Neutrophil (primary cell): ENCODE measurements at regions not wholly inside any gene's neighbourhood (a gene's known extent, or its start where the extent isn't known, plus 50 kb on each side); places are given as distances from the start of the nearest gene placed in this dataset.

Experiments
- H3K27ac ChIP-seq: fragments of 200-600 bp; sonication (generic); 2 replicates; pipeline ENCODE4 v1.5.1; 2016; ENCODE audit warnings: mild to moderate bottlenecking, moderate library complexity
- H3K27me3 ChIP-seq: fragments of 200-600 bp; sonication (generic); 2 replicates; pipeline ENCODE4 v1.6.0; 2016; ENCODE audit warnings: mild to moderate bottlenecking
- H3K36me3 ChIP-seq: fragments of 200-600 bp; sonication (generic); 2 replicates; pipeline ENCODE4 v1.5.1; 2017
- H3K4me1 ChIP-seq, 2 experiments: fragments of 200-600 bp in 1 of 2; sonication (generic) in 1 of 2; 1 replicate in 1 of 2; 2 replicates in 1 of 2; pipeline versions ENCODE4 v1.5.1 to v1.6.1; 2013 to 2016; ENCODE audit warnings: low read depth in 1 of 2, low read length in 1 of 2, mild to moderate bottlenecking in 1 of 2, moderate library complexity in 1 of 2; ENCODE audit not compliant: control insufficient read depth in 1 of 2, insufficient read depth in 1 of 2
- H3K4me3 ChIP-seq, 2 experiments: fragments of 200-600 bp in 1 of 2; sonication (generic) in 1 of 2; 1 replicate in 1 of 2; 2 replicates in 1 of 2; pipeline ENCODE4 v1.5.1; 2013 to 2016; ENCODE audit warnings: low read depth in 1 of 2, low read length in 1 of 2, mild to moderate bottlenecking in 1 of 2, moderate library complexity in 1 of 2
- H3K9me3 ChIP-seq: fragments of 200-600 bp; sonication (generic); 2 replicates; pipeline ENCODE4 v1.5.1; 2016
- TF ChIP-seq, protein P1 (sequence below): fragments of 200-600 bp; sonication (generic); IDR thresholded peaks from 2 replicates; pipeline ENCODE4 v1.5.1; 2016; ENCODE audit warnings: antibody characterized with exemption

DNA sequence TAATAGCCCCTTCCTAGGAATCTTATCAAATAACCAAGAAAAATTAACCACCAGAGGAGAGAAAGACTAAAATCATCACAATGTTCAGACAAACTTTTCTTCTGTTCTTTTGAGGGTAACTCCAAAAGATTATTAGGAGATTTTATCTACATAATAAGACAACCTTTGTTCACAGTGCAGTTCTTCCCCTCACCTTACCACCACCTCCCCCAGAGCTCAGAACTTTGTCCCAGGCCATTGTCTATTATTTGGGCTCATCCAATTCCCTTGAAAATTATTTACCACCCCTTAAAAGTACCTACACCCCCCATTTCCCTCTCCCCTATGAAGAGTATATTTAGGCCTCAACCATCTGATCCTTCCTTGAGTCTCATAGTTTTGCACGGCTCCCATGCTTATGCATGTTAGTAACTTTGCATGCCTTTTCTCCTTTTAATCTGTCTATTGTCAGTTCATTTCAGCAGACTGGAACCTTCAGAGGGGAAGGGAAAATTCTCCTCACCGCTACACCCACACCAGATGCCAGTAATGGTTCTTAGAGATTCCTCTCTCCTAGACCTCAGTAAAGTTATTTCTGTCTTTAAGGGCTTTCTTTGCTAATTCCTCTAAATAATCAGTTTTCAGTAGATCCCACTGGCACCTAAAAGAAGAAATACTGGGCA lies 234.9 kb downstream of the SKIDA1 start:
- H3K4me1 ChIP-seq, result no peaks in the 10 kb centered on the region
- peaks cover 25% of the 10 kb centered on the region for H3K27me3 ChIP-seq
- H3K27ac ChIP-seq, result no peak overlapping the region
- H3K9me3 ChIP-seq, result no peaks in the 10 kb centered on the region
- TF ChIP-seq, protein P1, sequence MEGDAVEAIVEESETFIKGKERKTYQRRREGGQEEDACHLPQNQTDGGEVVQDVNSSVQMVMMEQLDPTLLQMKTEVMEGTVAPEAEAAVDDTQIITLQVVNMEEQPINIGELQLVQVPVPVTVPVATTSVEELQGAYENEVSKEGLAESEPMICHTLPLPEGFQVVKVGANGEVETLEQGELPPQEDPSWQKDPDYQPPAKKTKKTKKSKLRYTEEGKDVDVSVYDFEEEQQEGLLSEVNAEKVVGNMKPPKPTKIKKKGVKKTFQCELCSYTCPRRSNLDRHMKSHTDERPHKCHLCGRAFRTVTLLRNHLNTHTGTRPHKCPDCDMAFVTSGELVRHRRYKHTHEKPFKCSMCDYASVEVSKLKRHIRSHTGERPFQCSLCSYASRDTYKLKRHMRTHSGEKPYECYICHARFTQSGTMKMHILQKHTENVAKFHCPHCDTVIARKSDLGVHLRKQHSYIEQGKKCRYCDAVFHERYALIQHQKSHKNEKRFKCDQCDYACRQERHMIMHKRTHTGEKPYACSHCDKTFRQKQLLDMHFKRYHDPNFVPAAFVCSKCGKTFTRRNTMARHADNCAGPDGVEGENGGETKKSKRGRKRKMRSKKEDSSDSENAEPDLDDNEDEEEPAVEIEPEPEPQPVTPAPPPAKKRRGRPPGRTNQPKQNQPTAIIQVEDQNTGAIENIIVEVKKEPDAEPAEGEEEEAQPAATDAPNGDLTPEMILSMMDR, result no peak
- no peak overlapping the region for H3K4me3 ChIP-seq
- H3K36me3 ChIP-seq, result no peaks in the 10 kb centered on the region

DNA sequence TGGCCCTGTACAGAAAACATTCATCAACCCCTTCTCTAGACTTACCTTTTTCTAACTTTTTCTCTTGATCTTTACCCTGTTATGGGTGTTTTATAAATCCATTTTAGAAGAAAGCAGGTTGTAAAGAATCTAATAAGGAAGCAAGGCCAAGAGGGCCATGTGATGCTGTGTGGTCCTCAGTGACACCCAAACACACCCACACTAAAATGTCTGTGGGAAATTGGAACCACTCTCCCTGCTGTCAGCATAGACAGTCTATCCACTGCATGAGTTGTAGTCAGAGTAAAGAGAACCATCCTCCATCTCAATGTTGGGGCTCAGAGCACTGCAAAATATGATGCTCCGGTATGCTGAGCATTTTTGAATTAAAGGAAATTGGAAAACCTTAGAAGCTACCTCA lies 235.5 kb downstream of the SKIDA1 start:
- H3K36me3 ChIP-seq, result no peaks in the 10 kb centered on the region
- H3K27me3 ChIP-seq, result peaks cover 25% of the 10 kb centered on the region
- no peak overlapping the region for H3K27ac ChIP-seq
- no peak overlapping the region for H3K4me3 ChIP-seq
- H3K4me1 ChIP-seq, result no peaks in the 10 kb centered on the region
- TF ChIP-seq, protein P1, result no peak
- no peaks in the 10 kb centered on the region for H3K9me3 ChIP-seq

DNA sequence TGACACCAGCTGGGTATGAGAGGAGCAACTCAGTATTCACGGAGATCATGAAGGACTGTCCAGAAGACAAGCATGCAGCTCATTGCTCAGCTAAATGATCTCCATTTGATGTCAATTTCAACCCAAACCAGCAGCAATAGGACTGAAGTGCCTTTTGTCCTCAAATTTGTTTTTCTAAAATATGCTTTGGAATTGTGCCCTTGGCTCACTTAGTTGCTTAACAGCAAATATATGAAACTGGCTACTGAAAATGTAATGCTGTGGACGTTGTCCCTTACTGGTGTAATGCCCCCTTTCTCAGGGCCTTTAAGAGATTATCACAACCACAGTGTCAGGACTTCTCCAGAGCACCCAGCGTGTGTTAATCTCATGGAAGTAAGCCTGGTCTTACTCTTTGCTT lies 236.2 kb downstream of the SKIDA1 start:
- no peaks in the 10 kb centered on the region for H3K36me3 ChIP-seq
- TF ChIP-seq, protein P1, result no peak
- no peaks in the 10 kb centered on the region for H3K9me3 ChIP-seq
- H3K4me3 ChIP-seq, result no peak overlapping the region
- peaks cover 25% of the 10 kb centered on the region for H3K27me3 ChIP-seq
- no peak overlapping the region for H3K27ac ChIP-seq
- no peaks in the 10 kb centered on the region for H3K4me1 ChIP-seq

GRCh38 chr10:21285742-21286331 lies 239.6 kb downstream of the SKIDA1 start:
- Histone ChIP-seq H3K4me3 (no peak overlapping the region), H3K9me3 (no peaks in the 10 kb centered on the region), H3K36me3 (no peaks in the 10 kb centered on the region), H3K27me3 (no peaks in the 10 kb centered on the region), H3K4me1 (no peaks in the 10 kb centered on the region), H3K27ac (no peak overlapping the region)
- TF ChIP-seq, protein P1, result no peak

DNA sequence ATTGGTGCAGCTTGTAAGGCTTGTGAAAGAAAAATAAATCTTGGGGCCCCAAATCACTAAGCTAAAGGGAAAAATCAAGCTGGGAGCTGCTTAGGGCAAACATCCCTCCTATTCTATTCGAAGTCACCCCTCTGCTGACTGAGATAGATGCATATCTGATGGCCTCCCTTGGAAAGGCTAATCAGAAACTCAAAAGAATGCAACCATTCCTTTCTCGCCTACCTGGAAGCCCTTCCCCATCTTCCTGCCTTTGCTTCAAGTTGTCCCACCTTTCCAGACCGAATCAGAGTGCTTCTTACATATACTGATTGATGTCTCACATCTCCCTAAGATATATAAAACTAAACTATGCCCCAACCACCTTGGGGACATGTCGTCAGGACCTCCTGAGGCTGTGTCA lies 240.3 kb downstream of the SKIDA1 start:
- H3K27me3 ChIP-seq, result no peaks in the 10 kb centered on the region
- no peaks in the 10 kb centered on the region for H3K9me3 ChIP-seq
- no peaks in the 10 kb centered on the region for H3K4me1 ChIP-seq
- H3K27ac ChIP-seq, result no peak overlapping the region
- H3K4me3 ChIP-seq, result no peak overlapping the region
- no peaks in the 10 kb centered on the region for H3K36me3 ChIP-seq
- TF ChIP-seq, protein P1, result no peak
